ENCODE measurements at regions not wholly inside any gene's neighbourhood (a gene's known extent, or its start where the extent isn't known, plus 50 kb on each side); places are given as distances from the start of the nearest gene placed in this dataset.
A peak's percentile ranks its signal among the peaks of the same experiment; 100 is the strongest.

DNA sequence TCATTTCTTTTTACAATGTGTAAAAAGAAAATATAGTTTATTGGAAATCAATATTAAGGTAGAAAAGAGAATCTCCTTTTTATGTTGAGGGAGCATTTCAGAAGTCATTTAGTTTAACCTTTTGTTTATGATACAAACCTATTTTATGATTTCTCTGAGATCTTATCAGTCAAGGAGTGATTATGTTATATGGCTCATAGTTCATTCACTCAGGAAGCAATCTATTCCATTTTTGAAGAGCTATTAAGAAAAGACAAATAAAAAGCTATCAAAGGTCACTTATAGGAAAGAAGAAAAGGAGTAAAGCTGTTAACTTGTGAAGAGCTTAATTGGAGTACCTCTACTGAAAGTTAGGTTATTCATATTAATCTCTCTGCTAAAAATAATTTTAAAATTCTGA, 526.6 kb upstream of the JAG1 start:
- H3K4me1 ChIP-seq (ENCODE audit: control insufficient read depth in 2 of 2, insufficient read depth in 1 of 2, low read depth in 1 of 2, low read length in 2 of 2): no peaks in the 10 kb centered on the region
- H2BK120ac ChIP-seq (ENCODE audit: low read depth, low read length): no peak overlapping the region
- no peak overlapping the region for H2BK12ac ChIP-seq (ENCODE audit: low read length)
- no peak for DNase-seq (ENCODE audit: low spot score)
- H3K4me2 ChIP-seq (ENCODE audit: insufficient read depth, low read length, poor library complexity, severe bottlenecking): no peak overlapping the region
- no peak overlapping the region for H3K4ac ChIP-seq (ENCODE audit: low read length)
- no peak overlapping the region for H4K91ac ChIP-seq (ENCODE audit: low read depth, low read length, poor library complexity)
- H3K79me1 ChIP-seq (ENCODE audit: low read depth, low read length): no peaks in the 10 kb centered on the region
- H3K23ac ChIP-seq (ENCODE audit: low read depth, low read length, poor library complexity): no peak overlapping the region
- no peak overlapping the region for H3K18ac ChIP-seq (ENCODE audit: low read length)
- no peak overlapping the region for H2AFZ ChIP-seq (ENCODE audit: low read length)
- H3K9me3 ChIP-seq (replicated peaks in 1 of 2; ENCODE audit: control insufficient read depth in 2 of 2, insufficient read depth in 1 of 2, low read depth in 1 of 2, low read length in 2 of 2): no peaks in the 10 kb centered on the region
- H2AK5ac ChIP-seq (ENCODE audit: low read depth, low read length): no peak overlapping the region
- no peak overlapping the region for H2BK5ac ChIP-seq (ENCODE audit: low read length)
- no peak overlapping the region for H3K27ac ChIP-seq (replicated peaks; ENCODE audit: low read length)
- H3K27me3 ChIP-seq (ENCODE audit: control insufficient read depth in 3 of 3, insufficient read depth in 3 of 3, low read depth in 1 of 3, low read length in 3 of 3): no peaks in the 10 kb centered on the region
- H3K14ac ChIP-seq (ENCODE audit: low read length): no peak overlapping the region
- no peak overlapping the region for H2BK15ac ChIP-seq (ENCODE audit: low read length)
- no peak overlapping the region for H4K8ac ChIP-seq (ENCODE audit: low read depth, low read length)
- no peak overlapping the region for H3K4me3 ChIP-seq (ENCODE audit: low read length in 2 of 2)
- H3K9ac ChIP-seq (ENCODE audit: low read depth, low read length, poor library complexity): no peak overlapping the region
- no peaks in the 10 kb centered on the region for H3K36me3 ChIP-seq (replicated peaks in 1 of 2; ENCODE audit: control insufficient read depth in 2 of 2, insufficient read depth in 2 of 2, low read length in 2 of 2)

DNA sequence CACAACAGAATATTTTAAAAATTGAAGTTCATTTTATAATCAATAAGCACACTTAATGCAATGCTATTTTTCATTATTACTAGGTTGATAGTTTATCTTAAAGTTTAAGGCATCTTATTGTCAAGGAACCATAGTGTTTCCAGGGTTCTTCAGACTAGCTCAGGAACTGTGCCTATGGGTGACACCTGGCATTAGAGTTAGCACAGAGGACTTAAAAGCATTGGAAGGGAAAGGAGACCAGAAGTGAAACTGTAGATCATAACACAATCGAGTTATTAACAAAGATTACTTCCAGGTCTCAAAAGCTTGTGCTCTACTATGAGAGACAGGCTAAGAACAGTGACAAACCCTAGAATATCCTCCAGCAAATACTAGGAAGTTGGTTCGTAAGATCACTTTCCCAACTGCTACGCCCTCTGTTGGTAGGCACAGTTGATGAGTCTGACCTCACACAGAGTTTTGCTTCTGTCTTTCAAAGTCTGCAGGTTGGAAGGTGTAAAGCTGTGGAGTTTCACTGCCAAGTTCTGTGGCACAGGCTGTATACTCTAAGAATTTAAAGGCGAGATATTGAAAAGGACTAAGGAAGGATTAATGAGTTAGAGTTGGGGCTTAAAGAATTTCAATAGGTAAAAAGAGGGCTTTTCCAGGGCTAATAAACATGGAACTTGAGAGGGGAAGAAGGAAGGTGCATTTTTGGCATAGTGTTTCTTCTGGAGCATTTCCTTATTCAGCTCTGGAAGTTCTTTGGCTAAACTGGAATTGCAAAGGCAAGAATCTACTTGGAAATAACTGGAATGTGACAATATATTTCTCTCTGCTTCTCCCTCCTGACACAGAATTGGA, 531.3 kb upstream of the JAG1 start:
- Histone ChIP-seq H3K27ac (replicated peaks; ENCODE audit: low read length) (no peak overlapping the region), H3K36me3 (replicated peaks in 1 of 2; ENCODE audit: control insufficient read depth in 2 of 2, insufficient read depth in 2 of 2, low read length in 2 of 2) (no peaks in the 10 kb centered on the region), H3K18ac (ENCODE audit: low read length) (no peak overlapping the region), H3K9me3 (replicated peaks in 1 of 2; ENCODE audit: control insufficient read depth in 2 of 2, insufficient read depth in 1 of 2, low read depth in 1 of 2, low read length in 2 of 2) (no peaks in the 10 kb centered on the region), H3K27me3 (ENCODE audit: control insufficient read depth in 3 of 3, insufficient read depth in 3 of 3, low read depth in 1 of 3, low read length in 3 of 3) (no peaks in the 10 kb centered on the region), H2AFZ (ENCODE audit: low read length) (peak overlapping the region; percentile 48), H3K4me3 (ENCODE audit: low read length in 2 of 2) (no peak overlapping the region), H3K4ac (ENCODE audit: low read length) (no peak overlapping the region), H2BK120ac (ENCODE audit: low read depth, low read length) (no peak overlapping the region), H3K9ac (ENCODE audit: low read depth, low read length, poor library complexity) (no peak overlapping the region), H2BK15ac (ENCODE audit: low read length) (no peak overlapping the region), H3K79me1 (ENCODE audit: low read depth, low read length) (no peaks in the 10 kb centered on the region), H2BK12ac (ENCODE audit: low read length) (no peak overlapping the region), H3K4me2 (ENCODE audit: insufficient read depth, low read length, poor library complexity, severe bottlenecking) (no peak overlapping the region), H2BK5ac (ENCODE audit: low read length) (no peak overlapping the region), H3K23ac (ENCODE audit: low read depth, low read length, poor library complexity) (no peak overlapping the region), H3K4me1 (ENCODE audit: control insufficient read depth in 2 of 2, insufficient read depth in 1 of 2, low read depth in 1 of 2, low read length in 2 of 2) (peaks cover 0 to 2% of the 10 kb centered on the region in 2 donors), H2AK5ac (ENCODE audit: low read depth, low read length) (no peak overlapping the region), H4K91ac (ENCODE audit: low read depth, low read length, poor library complexity) (no peak overlapping the region), H3K14ac (ENCODE audit: low read length) (no peak overlapping the region), H4K8ac (ENCODE audit: low read depth, low read length) (no peak overlapping the region)
- no CpG with 5 or more reads among the region's 4 CpGs for WGBS, 2 donors (ENCODE audit: extremely low coverage in 2 of 2, insufficient read length in 2 of 2, insufficient replicate concordance in 1 of 2)
- DNase-seq (ENCODE audit: low spot score): peak; percentile 56

DNA sequence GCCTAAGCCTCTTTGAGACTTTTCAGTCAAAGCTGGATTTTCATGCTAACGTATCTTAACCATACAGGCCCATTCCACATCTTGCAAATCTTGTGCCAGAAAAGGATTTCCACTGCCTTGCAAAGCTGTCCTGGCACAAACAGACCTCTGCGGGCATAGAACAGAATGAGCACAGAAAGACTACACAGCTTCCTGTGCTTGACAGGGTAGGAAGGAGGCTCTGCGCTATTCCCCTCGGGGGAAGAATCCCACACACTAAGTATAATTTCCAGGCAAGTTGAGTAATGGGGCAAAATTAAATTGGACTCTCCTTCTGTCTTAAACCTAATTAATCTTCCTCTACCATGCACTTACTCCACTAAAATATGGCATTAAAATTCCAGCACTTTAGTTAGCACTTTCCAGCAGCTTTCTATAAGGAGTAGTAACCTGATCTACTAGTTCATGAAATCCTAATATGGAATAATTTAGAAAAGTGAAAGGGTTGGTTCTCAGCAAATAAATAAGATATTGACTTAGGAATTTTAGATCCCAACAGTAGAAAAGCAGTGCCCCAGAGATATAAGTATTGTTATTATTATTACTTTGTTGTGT, 532.1 kb upstream of the JAG1 start:
- Histone ChIP-seq H2BK5ac (ENCODE audit: low read length) (no peak overlapping the region), H2BK15ac (ENCODE audit: low read length) (no peak overlapping the region), H3K18ac (ENCODE audit: low read length) (no peak overlapping the region), H3K4me1 (ENCODE audit: control insufficient read depth in 2 of 2, insufficient read depth in 1 of 2, low read depth in 1 of 2, low read length in 2 of 2) (peaks cover 0 to 2% of the 10 kb centered on the region in 2 donors), H3K23ac (ENCODE audit: low read depth, low read length, poor library complexity) (no peak overlapping the region), H2BK120ac (ENCODE audit: low read depth, low read length) (no peak overlapping the region), H3K27ac (replicated peaks; ENCODE audit: low read length) (no peak overlapping the region), H3K9me3 (replicated peaks in 1 of 2; ENCODE audit: control insufficient read depth in 2 of 2, insufficient read depth in 1 of 2, low read depth in 1 of 2, low read length in 2 of 2) (no peaks in the 10 kb centered on the region), H3K4ac (ENCODE audit: low read length) (no peak overlapping the region), H3K79me1 (ENCODE audit: low read depth, low read length) (no peaks in the 10 kb centered on the region), H3K14ac (ENCODE audit: low read length) (no peak overlapping the region), H3K9ac (ENCODE audit: low read depth, low read length, poor library complexity) (no peak overlapping the region), H2AK5ac (ENCODE audit: low read depth, low read length) (no peak overlapping the region), H3K36me3 (replicated peaks in 1 of 2; ENCODE audit: control insufficient read depth in 2 of 2, insufficient read depth in 2 of 2, low read length in 2 of 2) (no peaks in the 10 kb centered on the region), H2AFZ (ENCODE audit: low read length) (peak overlapping the region; percentile 48), H2BK12ac (ENCODE audit: low read length) (no peak overlapping the region), H4K8ac (ENCODE audit: low read depth, low read length) (no peak overlapping the region), H3K27me3 (ENCODE audit: control insufficient read depth in 3 of 3, insufficient read depth in 3 of 3, low read depth in 1 of 3, low read length in 3 of 3) (no peaks in the 10 kb centered on the region), H3K4me2 (ENCODE audit: insufficient read depth, low read length, poor library complexity, severe bottlenecking) (no peak overlapping the region), H3K4me3 (ENCODE audit: low read length in 2 of 2) (no peak overlapping the region), H4K91ac (ENCODE audit: low read depth, low read length, poor library complexity) (no peak overlapping the region)
- no peak for DNase-seq (ENCODE audit: low spot score)
- no CpG with 5 or more reads among the region's 4 CpGs for WGBS, 2 donors (ENCODE audit: extremely low coverage in 2 of 2, insufficient read length in 2 of 2, insufficient replicate concordance in 1 of 2)

DNA sequence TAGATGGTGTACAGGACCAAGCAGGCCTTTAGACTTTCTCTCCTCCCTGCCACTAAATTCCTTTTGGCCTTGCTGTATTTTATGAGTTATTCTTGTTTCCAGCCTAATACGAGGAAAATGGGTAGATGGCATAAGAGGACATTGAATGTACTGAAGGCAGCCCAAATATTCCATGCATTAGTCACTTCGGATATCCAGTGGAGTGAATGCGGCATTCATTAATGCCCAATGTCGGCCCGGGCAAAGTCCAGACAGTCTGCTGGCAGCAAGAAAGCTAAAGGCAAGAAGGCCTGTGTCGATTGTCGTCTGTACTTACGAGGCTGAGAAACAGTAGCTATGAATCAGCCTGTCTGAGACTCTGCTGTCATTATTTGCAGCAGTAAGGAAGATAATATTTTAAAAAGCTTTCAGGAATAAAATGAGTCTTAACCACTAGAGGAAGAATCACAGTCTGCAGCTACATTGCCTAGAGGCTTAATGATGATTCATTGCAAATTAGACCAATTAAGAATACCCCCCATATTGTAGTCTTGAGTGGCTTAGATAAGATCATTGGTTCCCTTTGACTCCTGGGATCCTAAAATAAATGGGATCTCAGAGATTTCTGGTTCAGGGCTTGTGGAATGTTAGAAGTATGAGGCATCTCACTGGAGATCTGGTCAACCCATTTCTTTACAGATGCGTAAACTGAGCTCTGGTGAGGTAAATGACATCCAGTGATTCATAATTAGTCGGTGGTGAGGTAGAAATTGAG, 534.1 kb upstream of the JAG1 start:
- Histone ChIP-seq H2BK15ac (ENCODE audit: low read length) (no peak overlapping the region), H3K4ac (ENCODE audit: low read length) (no peak overlapping the region), H2BK5ac (ENCODE audit: low read length) (no peak overlapping the region), H3K18ac (ENCODE audit: low read length) (no peak overlapping the region), H2AFZ (ENCODE audit: low read length) (no peak overlapping the region), H3K23ac (ENCODE audit: low read depth, low read length, poor library complexity) (no peak overlapping the region), H3K79me1 (ENCODE audit: low read depth, low read length) (no peaks in the 10 kb centered on the region), H3K36me3 (replicated peaks in 1 of 2; ENCODE audit: control insufficient read depth in 2 of 2, insufficient read depth in 2 of 2, low read length in 2 of 2) (no peaks in the 10 kb centered on the region), H2BK120ac (ENCODE audit: low read depth, low read length) (no peak overlapping the region), H3K9me3 (replicated peaks in 1 of 2; ENCODE audit: control insufficient read depth in 2 of 2, insufficient read depth in 1 of 2, low read depth in 1 of 2, low read length in 2 of 2) (no peaks in the 10 kb centered on the region), H4K91ac (ENCODE audit: low read depth, low read length, poor library complexity) (no peak overlapping the region), H3K4me1 (ENCODE audit: control insufficient read depth in 2 of 2, insufficient read depth in 1 of 2, low read depth in 1 of 2, low read length in 2 of 2) (peaks cover 0 to 2% of the 10 kb centered on the region in 2 donors), H3K27me3 (ENCODE audit: control insufficient read depth in 3 of 3, insufficient read depth in 3 of 3, low read depth in 1 of 3, low read length in 3 of 3) (no peaks in the 10 kb centered on the region), H2BK12ac (ENCODE audit: low read length) (no peak overlapping the region), H2AK5ac (ENCODE audit: low read depth, low read length) (no peak overlapping the region), H3K9ac (ENCODE audit: low read depth, low read length, poor library complexity) (no peak overlapping the region), H3K4me3 (ENCODE audit: low read length in 2 of 2) (no peak overlapping the region), H3K4me2 (ENCODE audit: insufficient read depth, low read length, poor library complexity, severe bottlenecking) (no peak overlapping the region), H3K27ac (replicated peaks; ENCODE audit: low read length) (no peak overlapping the region), H3K14ac (ENCODE audit: low read length) (no peak overlapping the region), H4K8ac (ENCODE audit: low read depth, low read length) (no peak overlapping the region)
- DNase-seq (ENCODE audit: low spot score): no peak
- no CpG with 5 or more reads among the region's 10 CpGs for WGBS, 2 donors (ENCODE audit: extremely low coverage in 2 of 2, insufficient read length in 2 of 2, insufficient replicate concordance in 1 of 2)

All from neuronal stem cell (in vitro differentiated cells).